Suprapubic skin (tissue), 4 donors: ENCODE measurements at regions not wholly inside any gene's neighbourhood (a gene's known extent, or its start where the extent isn't known, plus 50 kb on each side); places are given as distances from the start of the nearest gene placed in this dataset.

Source experiments
- DNase-seq, 2 donors: peaks; one replicate each; pipeline ENCODE4 v3.0.0-alpha.2; 2019; ENCODE audit warnings: low spot score in 2 of 2
- H3K27ac ChIP-seq: fragments of 200-600 bp; sonication (generic); one replicate; pipeline ENCODE4 v1.5.1; 2019
- H3K27me3 ChIP-seq: fragments of 200-600 bp; sonication (generic); one replicate; pipeline ENCODE4 v1.5.1; 2019
- H3K36me3 ChIP-seq: fragments of 200-600 bp; sonication (generic); one replicate; pipeline ENCODE4 v1.5.1; 2019
- H3K4me1 ChIP-seq: fragments of 200-600 bp; sonication (generic); one replicate; pipeline ENCODE4 v1.5.1; 2019
- H3K4me3 ChIP-seq: fragments of 200-600 bp; sonication (generic); one replicate; pipeline ENCODE4 v1.5.1; 2019; ENCODE audit warnings: mild to moderate bottlenecking
- H3K9me3 ChIP-seq: fragments of 200-600 bp; sonication (generic); one replicate; pipeline ENCODE4 v1.5.1; 2019
- EP300 ChIP-seq: sonication (generic); formaldehyde crosslinking; IDR thresholded peaks from one replicate; pipeline ENCODE4 v1.6.1; 2017; ENCODE audit warnings: antibody characterized with exemption
- POLR2A ChIP-seq, 2 donors: fragments of 450-650 bp; IDR thresholded peaks; one replicate each; pipeline ENCODE4 v1.6.1; 2017; ENCODE audit warnings: antibody characterized with exemption in 2 of 2, mild to moderate bottlenecking in 2 of 2, moderate library complexity in 2 of 2
- POLR2AphosphoS5 ChIP-seq, 3 donors: sonication (generic); formaldehyde crosslinking; IDR thresholded peaks; one replicate each; pipeline ENCODE4 v1.6.1; 2017; ENCODE audit warnings: antibody characterized with exemption in 3 of 3
- WGBS: methylation state at CpG from one replicate; pipeline ENCODE4 v1.1.5; 2018; 5-methylcytosine and 5-hydroxymethylcytosine counted together
- TF ChIP-seq, protein P1 (sequence below), 2 donors: fragments of 200-600 bp in 1 of 2; fragments of 450-650 bp in 1 of 2; sonication (generic) in 1 of 2; IDR thresholded peaks; one replicate each; pipeline ENCODE4 v1.5.1; 2016 to 2019; ENCODE audit warnings: antibody characterized with exemption in 2 of 2, mild to moderate bottlenecking in 1 of 2, moderate library complexity in 1 of 2

- no peaks in the 10 kb centered on the region for H3K9me3 ChIP-seq
- no peaks in the 10 kb centered on the region for H3K27me3 ChIP-seq
- TF ChIP-seq EP300: no peak
- no peak for TF ChIP-seq POLR2A (IDR thresholded peaks at IDR 0.05)
- TF ChIP-seq, protein P1, sequence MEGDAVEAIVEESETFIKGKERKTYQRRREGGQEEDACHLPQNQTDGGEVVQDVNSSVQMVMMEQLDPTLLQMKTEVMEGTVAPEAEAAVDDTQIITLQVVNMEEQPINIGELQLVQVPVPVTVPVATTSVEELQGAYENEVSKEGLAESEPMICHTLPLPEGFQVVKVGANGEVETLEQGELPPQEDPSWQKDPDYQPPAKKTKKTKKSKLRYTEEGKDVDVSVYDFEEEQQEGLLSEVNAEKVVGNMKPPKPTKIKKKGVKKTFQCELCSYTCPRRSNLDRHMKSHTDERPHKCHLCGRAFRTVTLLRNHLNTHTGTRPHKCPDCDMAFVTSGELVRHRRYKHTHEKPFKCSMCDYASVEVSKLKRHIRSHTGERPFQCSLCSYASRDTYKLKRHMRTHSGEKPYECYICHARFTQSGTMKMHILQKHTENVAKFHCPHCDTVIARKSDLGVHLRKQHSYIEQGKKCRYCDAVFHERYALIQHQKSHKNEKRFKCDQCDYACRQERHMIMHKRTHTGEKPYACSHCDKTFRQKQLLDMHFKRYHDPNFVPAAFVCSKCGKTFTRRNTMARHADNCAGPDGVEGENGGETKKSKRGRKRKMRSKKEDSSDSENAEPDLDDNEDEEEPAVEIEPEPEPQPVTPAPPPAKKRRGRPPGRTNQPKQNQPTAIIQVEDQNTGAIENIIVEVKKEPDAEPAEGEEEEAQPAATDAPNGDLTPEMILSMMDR (IDR thresholded peaks at IDR 0.05): no peak
- TF ChIP-seq POLR2AphosphoS5 (IDR thresholded peaks at IDR 0.05): no peak
- H3K4me1 ChIP-seq: no peaks in the 10 kb centered on the region
- 98% methylated on average over 5 of the region's 5 CpGs for WGBS
- no peaks in the 10 kb centered on the region for H3K36me3 ChIP-seq
- H3K27ac ChIP-seq: no peak overlapping the region
- DNase-seq: no peak
- no peak overlapping the region for H3K4me3 ChIP-seq
These were observed 378.2 kb upstream of the KLF4 start for GRCh38 chr9:107867738-107868137.

DNA sequence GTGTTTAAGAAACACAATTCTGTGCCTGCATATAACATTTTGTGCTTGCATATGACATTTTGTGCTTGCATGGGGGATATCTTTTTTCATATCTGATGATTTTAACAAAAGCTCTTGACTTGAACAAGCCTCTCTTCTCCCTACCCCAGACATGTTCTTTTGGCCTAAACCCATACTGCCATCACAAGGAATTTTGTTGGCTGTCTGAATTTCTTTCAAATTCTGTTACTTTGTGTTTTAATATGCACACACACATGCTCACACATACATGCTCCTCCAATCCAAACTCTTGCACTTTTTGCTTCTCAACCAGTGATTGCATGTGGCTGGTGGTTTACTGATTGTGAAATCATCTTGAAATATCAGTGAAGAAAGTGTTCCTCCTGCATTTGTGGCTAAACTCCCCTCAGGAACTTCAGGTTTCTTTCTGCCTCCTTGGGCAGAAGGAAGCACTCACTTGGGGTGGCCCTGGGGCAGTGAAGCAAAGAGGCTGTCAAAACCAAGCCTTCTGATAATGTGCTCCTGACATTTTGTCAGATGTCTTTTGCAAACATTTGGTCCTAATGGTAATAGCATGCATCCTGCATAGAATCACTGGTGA lies 377.2 kb upstream of the KLF4 start:
- Histone ChIP-seq H3K4me3 (no peak overlapping the region), H3K27me3 (no peaks in the 10 kb centered on the region), H3K36me3 (no peaks in the 10 kb centered on the region), H3K9me3 (no peaks in the 10 kb centered on the region), H3K27ac (no peak overlapping the region), H3K4me1 (no peaks in the 10 kb centered on the region)
- DNase-seq: no peak
- TF ChIP-seq, protein P1 (IDR thresholded peaks at IDR 0.05): no peak
- no peak for TF ChIP-seq EP300
- no peak for TF ChIP-seq POLR2A (IDR thresholded peaks at IDR 0.05)
- no peak for TF ChIP-seq POLR2AphosphoS5 (IDR thresholded peaks at IDR 0.05)

DNA sequence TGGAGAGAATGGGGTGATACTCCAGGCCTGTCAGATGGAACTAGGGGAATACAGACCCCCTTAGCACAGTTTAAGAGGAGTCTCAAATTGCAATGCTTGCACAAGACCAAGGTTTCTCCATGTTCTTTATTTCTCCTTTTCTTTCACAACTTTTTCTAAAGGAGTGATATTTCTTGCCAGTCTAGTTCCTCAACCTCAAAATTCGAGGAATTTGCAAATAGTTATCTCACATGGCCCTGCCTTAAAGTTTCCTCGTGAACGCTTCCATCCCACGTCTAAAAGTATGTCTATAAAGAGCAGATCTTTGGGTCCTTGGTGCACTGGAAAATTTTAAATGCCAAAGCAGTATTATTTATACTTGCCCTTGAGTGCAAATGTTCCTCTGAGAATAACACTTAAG lies 373.8 kb upstream of the KLF4 start:
- Histone ChIP-seq H3K36me3 (no peaks in the 10 kb centered on the region), H3K27ac (no peak overlapping the region), H3K9me3 (peaks cover 3% of the 10 kb centered on the region), H3K27me3 (no peaks in the 10 kb centered on the region), H3K4me3 (no peak overlapping the region), H3K4me1 (no peaks in the 10 kb centered on the region)
- WGBS: 56% methylated on average over 4 of the region's 4 CpGs
- DNase-seq: no peak
- TF ChIP-seq POLR2A (IDR thresholded peaks at IDR 0.05) (no peak), POLR2AphosphoS5 (IDR thresholded peaks at IDR 0.05) (no peak), EP300 (no peak)
- TF ChIP-seq, protein P1 (IDR thresholded peaks at IDR 0.05): no peak

DNA sequence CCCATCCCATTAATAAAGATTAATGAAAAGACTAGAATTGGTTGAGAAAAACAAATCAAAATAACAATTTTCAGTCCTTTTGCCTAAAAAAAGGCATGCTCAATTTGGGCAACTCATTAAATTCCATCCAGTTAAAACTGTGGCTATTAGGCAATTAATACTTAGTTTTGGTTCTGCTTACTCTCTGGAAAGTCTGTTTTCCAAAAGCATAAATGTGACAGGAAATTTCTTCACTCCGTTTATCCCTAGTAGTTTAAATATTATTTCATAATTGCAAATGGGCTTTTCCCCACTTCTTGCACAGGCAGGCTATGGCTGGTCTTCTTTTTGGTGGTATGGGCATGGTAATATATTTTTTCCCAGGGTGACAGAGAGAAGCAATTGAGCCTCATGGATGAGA lies 373.3 kb upstream of the KLF4 start:
- H3K27ac ChIP-seq: no peak overlapping the region
- DNase-seq: no peak
- H3K4me3 ChIP-seq: no peak overlapping the region
- TF ChIP-seq EP300: no peak
- TF ChIP-seq, protein P1 (IDR thresholded peaks at IDR 0.05): no peak
- TF ChIP-seq POLR2AphosphoS5 (IDR thresholded peaks at IDR 0.05): no peak
- no peak for TF ChIP-seq POLR2A (IDR thresholded peaks at IDR 0.05)
- H3K27me3 ChIP-seq: no peaks in the 10 kb centered on the region
- peaks cover 3% of the 10 kb centered on the region for H3K9me3 ChIP-seq
- 43% methylated on average over 1 of the region's 1 CpG for WGBS
- no peaks in the 10 kb centered on the region for H3K4me1 ChIP-seq
- H3K36me3 ChIP-seq: no peaks in the 10 kb centered on the region

DNA sequence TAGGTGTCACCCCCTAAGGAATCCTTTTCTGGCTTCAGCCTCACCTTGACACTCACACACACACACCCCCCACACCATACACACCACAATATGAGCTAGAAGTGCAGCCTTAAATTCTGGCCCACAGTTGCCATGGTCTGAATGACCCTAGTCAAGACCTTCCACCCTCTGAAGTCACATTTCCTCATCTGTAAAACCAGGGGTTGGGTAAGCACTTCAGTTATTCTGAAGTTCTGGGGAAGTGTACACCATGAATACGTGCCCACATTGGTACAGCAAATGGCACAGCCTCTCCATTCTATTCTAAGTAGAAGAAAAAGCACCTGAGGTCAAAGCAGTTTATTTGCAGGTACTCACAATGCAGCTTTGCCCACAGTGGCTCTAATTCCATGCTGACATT lies 372.8 kb upstream of the KLF4 start:
- no peak for TF ChIP-seq EP300
- no peak for TF ChIP-seq POLR2AphosphoS5 (IDR thresholded peaks at IDR 0.05)
- TF ChIP-seq, protein P1 (IDR thresholded peaks at IDR 0.05): no peak
- WGBS: 100% methylated on average over 1 of the region's 1 CpG
- no peak overlapping the region for H3K27ac ChIP-seq
- no peaks in the 10 kb centered on the region for H3K4me1 ChIP-seq
- peaks cover 3% of the 10 kb centered on the region for H3K9me3 ChIP-seq
- H3K27me3 ChIP-seq: no peaks in the 10 kb centered on the region
- H3K4me3 ChIP-seq: no peak overlapping the region
- DNase-seq: no peak
- H3K36me3 ChIP-seq: no peaks in the 10 kb centered on the region
